Hematopoietic multipotent progenitor cell treated with erythropoietin and hydrocortisone succinate and interleukin-3 and kit ligand, for 17 days (in vitro differentiated cells): ENCODE measurements at regions not wholly inside any gene's neighbourhood (a gene's known extent, or its start where the extent isn't known, plus 50 kb on each side); places are given as distances from the start of the nearest gene placed in this dataset.
"Not testable (repeated sequence)": the region's sequence is repeated elsewhere in the genome, so short reads cannot be mapped to it uniquely, and the experiment has no call there.

Experiments used
- DNase-seq: peaks from one replicate; pipeline ENCODE4 v3.0.0-alpha.2; 2015; ENCODE audit warnings: low spot score

- DNase-seq: no peak
Observed at GRCh38 chr12:23259558-23259957, 634.6 kb downstream of the ETNK1 start.

- DNase-seq: no peak
Observed at GRCh38 chr12:23262670-23263069, 637.7 kb downstream of the ETNK1 start.

GRCh38 chr12:23277831-23278230 is 652.9 kb downstream of the ETNK1 start:
- no peak for DNase-seq

- no peak for DNase-seq
Observed at GRCh38 chr12:23281295-23281694, 656.3 kb downstream of the ETNK1 start.

- no peak for DNase-seq
Observed at GRCh38 chr12:23282701-23283100, 657.7 kb downstream of the ETNK1 start.

- not testable (repeated sequence) for DNase-seq
Observed at GRCh38 chr12:23285764-23286530, 661.0 kb downstream of the ETNK1 start.

- no peak for DNase-seq
Observed at GRCh38 chr12:23290627-23291330, 658.7 kb downstream of the SOX5 start.

- no peak for DNase-seq
Observed at GRCh38 chr12:23303220-23303619, 646.2 kb downstream of the SOX5 start.

- no peak for DNase-seq
Observed at GRCh38 chr12:23303821-23304220, 645.6 kb downstream of the SOX5 start.

- no peak for DNase-seq
Observed at GRCh38 chr12:23333938-23334337, 615.5 kb downstream of the SOX5 start.

GRCh38 chr12:23335593-23335992 is 613.9 kb downstream of the SOX5 start:
- no peak for DNase-seq

GRCh38 chr12:23337213-23337612 is 612.3 kb downstream of the SOX5 start:
- DNase-seq: no peak

- DNase-seq: no peak
Observed at GRCh38 chr12:23340351-23340750, 609.1 kb downstream of the SOX5 start.

GRCh38 chr12:23342407-23342806 is 607.1 kb downstream of the SOX5 start:
- DNase-seq: no peak

- no peak for DNase-seq
Observed at GRCh38 chr12:23349564-23349963, 599.9 kb downstream of the SOX5 start.

- no peak for DNase-seq
Observed at GRCh38 chr12:23350808-23351207, 598.7 kb downstream of the SOX5 start.

- no peak for DNase-seq
Observed at GRCh38 chr12:23352670-23353069, 596.8 kb downstream of the SOX5 start.

GRCh38 chr12:23354800-23355199 is 594.7 kb downstream of the SOX5 start:
- no peak for DNase-seq

GRCh38 chr12:23356440-23356839 is 593.0 kb downstream of the SOX5 start:
- DNase-seq: no peak

GRCh38 chr12:23356927-23357708 is 592.4 kb downstream of the SOX5 start:
- no peak for DNase-seq

- no peak for DNase-seq
Observed at GRCh38 chr12:23359975-23360701, 589.3 kb downstream of the SOX5 start.

- DNase-seq: no peak
Observed at GRCh38 chr12:23361971-23362370, 587.5 kb downstream of the SOX5 start.
